ENCODE measurements at regions not wholly inside any gene's neighbourhood (a gene's known extent, or its start where the extent isn't known, plus 50 kb on each side); places are given as distances from the start of the nearest gene placed in this dataset.

DNA sequence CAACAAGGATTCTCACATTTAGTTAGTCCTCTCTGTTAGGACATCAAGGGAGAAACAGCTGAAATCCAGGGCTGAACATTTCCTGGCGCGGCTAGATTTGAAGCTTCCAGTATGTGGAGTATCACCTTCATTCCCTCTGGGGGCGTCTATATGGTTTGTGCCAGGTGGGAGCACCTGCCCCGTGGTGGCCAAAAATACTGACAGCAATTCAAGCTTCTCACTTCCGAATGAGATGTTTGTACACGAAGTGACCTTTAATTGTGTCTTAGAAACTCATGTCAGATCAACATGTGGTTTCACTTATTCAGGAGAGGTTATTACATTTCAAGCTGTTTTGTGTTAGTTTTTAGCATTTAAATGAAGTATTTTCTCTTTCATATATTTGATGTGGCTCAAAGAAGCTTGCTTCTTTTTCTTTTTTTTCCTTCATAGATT, 67.3 kb upstream of the ZNF217 start:
- 0 out of 2 replicates have a peak overlapping the region, but pooled peaks have one; percentile 72 for H3K9ac ChIP-seq (ENCODE audit: low read depth, low read length)
- no peak overlapping the region for H2AK5ac ChIP-seq (ENCODE audit: low read depth, low read length)
- dilution Hi-C loops (cut with HindIII; ENCODE audit: low sequenced_read_pairs, unreplicated experiment): no loop called here
- H2AK9ac ChIP-seq (replicated peaks; ENCODE audit: low read depth, low read length, poor library complexity): no peak overlapping the region
- H3K4ac ChIP-seq (ENCODE audit: low read depth, low read length): peak overlapping the region; percentile 30
- no peaks in the 10 kb centered on the region for H3K79me1 ChIP-seq (ENCODE audit: low read depth in 1 of 2, low read length in 2 of 2)
- H4K5ac ChIP-seq (ENCODE audit: low read depth, low read length): peak overlapping the region; percentile 88; the same call in 1 of the 2 replicates
- DNase-seq (peak; percentile 9), ATAC-seq (ENCODE audit: low read depth) (peak; percentile 38)
- H3K4me1 ChIP-seq (ENCODE audit: control insufficient read depth, insufficient read depth, low read length): peaks cover 20% of the 10 kb centered on the region
- no peaks in the 10 kb centered on the region for H3K36me3 ChIP-seq (ENCODE audit: control insufficient read depth, insufficient read depth, low read length)
- no peak overlapping the region; the same call in 1 of the 2 replicates for H3K56ac ChIP-seq (ENCODE audit: extremely low read depth, insufficient read depth, low read length)
- H3K14ac ChIP-seq (replicated peaks; ENCODE audit: low read depth, low read length): peak overlapping the region; percentile 68; the same call in 1 of the 2 replicates
- H2BK5ac ChIP-seq (ENCODE audit: low read depth, low read length, poor library complexity, severe bottlenecking): no peak overlapping the region
- H2BK15ac ChIP-seq (ENCODE audit: low read depth, low read length): peak overlapping the region; percentile 26; the same call in 2 of the 3 replicates
- POLR2A ChIA-PET (ENCODE audit: unreplicated experiment): no interaction called here
- H4K20me1 ChIP-seq (ENCODE audit: insufficient read depth, low read length): no peaks in the 10 kb centered on the region
- intact Hi-C loops (cut with micrococcal nuclease): no loop called here
- in situ Hi-C loops (cut with MboI; ENCODE audit: low sequenced_read_pairs): no loop called here
- peaks cover 3% of the 10 kb centered on the region; the same call in 1 of the 2 replicates for H3K9me1 ChIP-seq (ENCODE audit: insufficient read depth, low read length)
- no peaks in the 10 kb centered on the region for H3K27me3 ChIP-seq (ENCODE audit: control insufficient read depth, insufficient read depth, low read length)
- H4K91ac ChIP-seq (ENCODE audit: insufficient read depth, low read depth, low read length): peak overlapping the region; percentile 75
- peak overlapping the region; percentile 88 for H3K4me2 ChIP-seq (ENCODE audit: low read depth, low read length)
- peak overlapping the region; percentile 62 to 86; a peak in 3 of 4 replicates for H4K8ac ChIP-seq (ENCODE audit: low read depth in 2 of 2, low read length in 2 of 2)
- no peaks in the 10 kb centered on the region for H3K9me3 ChIP-seq (ENCODE audit: control insufficient read depth, insufficient read depth, low read length)
- H3K27ac ChIP-seq (ENCODE audit: insufficient read depth, low read length): peak overlapping the region; percentile 24; the same call in 1 of the 2 replicates
- BruUV-seq (replicated peaks): no TSS peak
- H2BK20ac ChIP-seq (ENCODE audit: low read depth, low read length): peak overlapping the region; percentile 45; the same call in 1 of the 2 replicates
- H2BK120ac ChIP-seq (ENCODE audit: low read depth, low read length): peak overlapping the region; percentile 73
- TF ChIP-seq CEBPB (IDR thresholded peaks at IDR 0.05; ENCODE audit: low read depth, low read length) (no peak), NFE2L2 (IDR thresholded peaks at IDR 0.05; ENCODE audit: low read depth, low read length) (no peak), BHLHE40 (IDR thresholded peaks at IDR 0.05; ENCODE audit: low read depth, low read length) (no peak), MAZ (IDR thresholded peaks at IDR 0.05; ENCODE audit: borderline replicate concordance, low read depth, low read length) (no peak), RAD21 (IDR thresholded peaks at IDR 0.05; ENCODE audit: low read length) (no peak), FOS (IDR thresholded peaks at IDR 0.05; ENCODE audit: low read depth, low read length) (no peak), RCOR1 (IDR thresholded peaks at IDR 0.05; ENCODE audit: insufficient replicate concordance, low read length) (no peak), CTCF (conservative IDR thresholded peaks at IDR 0.05; ENCODE audit: low read depth, low read length) (no peak)
- TF ChIP-seq, protein P1, sequence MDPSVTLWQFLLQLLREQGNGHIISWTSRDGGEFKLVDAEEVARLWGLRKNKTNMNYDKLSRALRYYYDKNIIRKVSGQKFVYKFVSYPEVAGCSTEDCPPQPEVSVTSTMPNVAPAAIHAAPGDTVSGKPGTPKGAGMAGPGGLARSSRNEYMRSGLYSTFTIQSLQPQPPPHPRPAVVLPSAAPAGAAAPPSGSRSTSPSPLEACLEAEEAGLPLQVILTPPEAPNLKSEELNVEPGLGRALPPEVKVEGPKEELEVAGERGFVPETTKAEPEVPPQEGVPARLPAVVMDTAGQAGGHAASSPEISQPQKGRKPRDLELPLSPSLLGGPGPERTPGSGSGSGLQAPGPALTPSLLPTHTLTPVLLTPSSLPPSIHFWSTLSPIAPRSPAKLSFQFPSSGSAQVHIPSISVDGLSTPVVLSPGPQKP (IDR thresholded peaks at IDR 0.05; ENCODE audit: borderline replicate concordance, low read depth, low read length): no peak
- no peak overlapping the region for H3K4me3 ChIP-seq (ENCODE audit: insufficient read depth, low read depth, low read length)
- CTCF ChIA-PET: interaction anchor here (1.0 kb wide), 1 partner anchor 26 kb away, joined by 3 read pairs; no protein-coding TSS in a partner anchor
- H3K18ac ChIP-seq (ENCODE audit: low read depth, low read length): peak overlapping the region; percentile 90
- peak overlapping the region; percentile 83 for H2AFZ ChIP-seq (replicated peaks; ENCODE audit: low read length, poor library complexity)
- no CpG with 5 or more reads among the region's 6 CpGs for WGBS, 2 experiments (ENCODE audit: extremely low coverage in 2 of 2, insufficient read length in 1 of 2)
- peak overlapping the region; percentile 61; the same call in 1 of the 2 replicates for H3K23ac ChIP-seq (ENCODE audit: low read depth, low read length)

Data from IMR-90 (cell line).